ENCODE measurements at regions not wholly inside any gene's neighbourhood (a gene's known extent, or its start where the extent isn't known, plus 50 kb on each side); places are given as distances from the start of the nearest gene placed in this dataset.

GRCh38 chr12:45131506-45131905 lies 80.6 kb upstream of the DBX2 start:
- TF ChIP-seq TAL1 (IDR thresholded peaks at IDR 0.05) (no peak), ZBTB11 (CRISPR knock-in tag; IDR thresholded peaks at IDR 0.05) (no peak), ZFX (CRISPR knock-in tag; IDR thresholded peaks at IDR 0.05) (no peak), POLR2AphosphoS2 (IDR thresholded peaks at IDR 0.05; ENCODE audit: low read length) (no peak), EZH2 (IDR thresholded peaks at IDR 0.05; ENCODE audit: borderline replicate concordance, low read depth, low read length) (no peak), ZNF143 (CRISPR knock-in tag; IDR thresholded peaks at IDR 0.05) (no peak), MAFF (IDR thresholded peaks at IDR 0.05; ENCODE audit: low read length) (no peak), CBFB (CRISPR knock-in tag; IDR thresholded peaks at IDR 0.05) (no peak), CTCF (IDR thresholded peaks at IDR 0.05 in 2 of 3, conservative IDR thresholded peaks at IDR 0.05 in 1 of 3; ENCODE audit: insufficient read depth in 2 of 3, low read depth in 1 of 3, low read length in 3 of 3) (no peak), MXI1 (IDR thresholded peaks at IDR 0.05; ENCODE audit: low read depth, low read length) (no peak), ZC3H8 (IDR thresholded peaks at IDR 0.05) (no peak), SNIP1 (IDR thresholded peaks at IDR 0.05; ENCODE audit: low read depth) (no peak), SAP30 (IDR thresholded peaks at IDR 0.05; ENCODE audit: borderline replicate concordance, insufficient read depth, low read depth, low read length, poor library complexity, severe bottlenecking) (no peak)
